Ovary (tissue), 3 donors: ENCODE measurements at regions not wholly inside any gene's neighbourhood (a gene's known extent, or its start where the extent isn't known, plus 50 kb on each side); places are given as distances from the start of the nearest gene placed in this dataset.

Experiments
- EP300 ChIP-seq: sonication (generic); formaldehyde crosslinking; IDR thresholded peaks from one replicate; pipeline ENCODE4 v1.6.1; 2017; ENCODE audit warnings: antibody characterized with exemption
- TF ChIP-seq, protein P1 (sequence below), 3 donors: fragments of 450-650 bp in 2 of 3; fragments of 200-600 bp in 1 of 3; IDR thresholded peaks; one replicate each; pipeline versions ENCODE4 v1.5.1 to v1.8.0; 2016 to 2022; ENCODE audit warnings: antibody characterized with exemption in 3 of 3, mild to moderate bottlenecking in 1 of 3
- donor health status: DM: no; HTN: no; CAD: no.

DNA sequence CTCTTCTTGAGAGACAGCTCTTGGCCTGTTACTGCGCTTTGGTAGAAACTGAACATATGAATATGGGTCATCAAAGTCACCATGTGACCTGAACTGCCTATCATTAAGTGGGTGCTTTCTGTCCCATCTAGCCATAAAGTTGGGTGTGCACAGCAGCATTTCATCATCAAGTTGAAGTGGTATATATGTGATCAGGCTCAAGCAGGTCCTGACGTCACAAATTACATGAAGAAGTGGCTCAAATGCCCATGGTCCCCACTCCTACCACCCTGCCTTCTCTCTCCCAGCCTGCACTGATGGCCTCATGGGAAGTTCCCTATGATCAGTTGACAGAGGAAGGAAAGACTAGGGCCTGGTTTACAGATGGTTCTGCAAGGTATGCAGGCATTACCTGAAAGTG, 308.8 kb upstream of the MGAT4C start:
- TF ChIP-seq, protein P1, sequence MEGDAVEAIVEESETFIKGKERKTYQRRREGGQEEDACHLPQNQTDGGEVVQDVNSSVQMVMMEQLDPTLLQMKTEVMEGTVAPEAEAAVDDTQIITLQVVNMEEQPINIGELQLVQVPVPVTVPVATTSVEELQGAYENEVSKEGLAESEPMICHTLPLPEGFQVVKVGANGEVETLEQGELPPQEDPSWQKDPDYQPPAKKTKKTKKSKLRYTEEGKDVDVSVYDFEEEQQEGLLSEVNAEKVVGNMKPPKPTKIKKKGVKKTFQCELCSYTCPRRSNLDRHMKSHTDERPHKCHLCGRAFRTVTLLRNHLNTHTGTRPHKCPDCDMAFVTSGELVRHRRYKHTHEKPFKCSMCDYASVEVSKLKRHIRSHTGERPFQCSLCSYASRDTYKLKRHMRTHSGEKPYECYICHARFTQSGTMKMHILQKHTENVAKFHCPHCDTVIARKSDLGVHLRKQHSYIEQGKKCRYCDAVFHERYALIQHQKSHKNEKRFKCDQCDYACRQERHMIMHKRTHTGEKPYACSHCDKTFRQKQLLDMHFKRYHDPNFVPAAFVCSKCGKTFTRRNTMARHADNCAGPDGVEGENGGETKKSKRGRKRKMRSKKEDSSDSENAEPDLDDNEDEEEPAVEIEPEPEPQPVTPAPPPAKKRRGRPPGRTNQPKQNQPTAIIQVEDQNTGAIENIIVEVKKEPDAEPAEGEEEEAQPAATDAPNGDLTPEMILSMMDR (IDR thresholded peaks at IDR 0.05): no peak
- TF ChIP-seq EP300: no peak
